GM11168 (cell line): ENCODE measurements at regions not wholly inside any gene's neighbourhood (a gene's known extent, or its start where the extent isn't known, plus 50 kb on each side); places are given as distances from the start of the nearest gene placed in this dataset.
"Not testable (repeated sequence)": the region's sequence is repeated elsewhere in the genome, so short reads cannot be mapped to it uniquely, and the experiment has no call there.

Experiments
- in situ Hi-C: fragments of 300-500 bp; cut with MboI; formaldehyde crosslinking; loops from one replicate; pipeline ENCODE4 v1.12.0; 2022; ENCODE audit warnings: low sequenced_read_pairs; ENCODE audit not compliant: unreplicated experiment

DNA sequence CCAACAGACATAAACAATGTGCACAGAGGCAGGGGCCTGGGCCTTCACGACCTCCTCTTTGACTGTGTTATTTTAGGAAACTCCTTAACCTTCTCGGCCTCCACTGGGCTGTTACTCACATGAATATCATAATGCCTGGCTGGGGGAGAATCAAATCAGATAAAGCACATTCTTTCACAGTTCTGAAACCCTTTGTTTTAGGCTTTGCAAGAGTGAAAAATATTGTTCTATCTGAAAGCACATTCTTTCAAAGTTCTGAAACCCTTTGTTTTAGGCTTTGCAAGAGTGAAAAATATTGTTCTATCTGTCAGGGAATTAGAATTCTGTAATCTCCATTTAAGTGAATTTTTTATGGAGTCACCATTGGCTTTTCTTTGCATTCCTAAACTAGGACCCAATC is 50.7 kb upstream of the SYNDIG1 start:
- in situ Hi-C loops = no loop called here

DNA sequence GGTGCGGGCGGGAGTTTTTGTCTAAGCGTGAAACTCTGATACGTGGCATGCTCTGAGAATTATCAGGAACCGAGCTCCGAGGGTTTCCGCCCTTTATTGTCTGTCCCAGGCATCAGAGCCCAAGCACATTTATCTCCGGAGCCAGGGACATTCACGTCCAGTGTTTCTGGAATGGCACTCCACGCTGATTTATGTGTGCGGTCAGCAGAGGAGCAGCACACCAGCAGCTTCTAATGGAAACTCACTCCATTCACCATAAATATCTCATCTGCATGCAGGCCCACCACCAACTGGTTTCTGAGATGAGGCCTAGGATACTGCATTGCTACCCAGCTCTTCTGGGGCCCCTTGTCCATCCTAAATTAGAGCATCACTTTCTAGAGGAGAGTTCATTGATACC is 51.9 kb upstream of the SYNDIG1 start:
- in situ Hi-C loops = no loop called here

DNA sequence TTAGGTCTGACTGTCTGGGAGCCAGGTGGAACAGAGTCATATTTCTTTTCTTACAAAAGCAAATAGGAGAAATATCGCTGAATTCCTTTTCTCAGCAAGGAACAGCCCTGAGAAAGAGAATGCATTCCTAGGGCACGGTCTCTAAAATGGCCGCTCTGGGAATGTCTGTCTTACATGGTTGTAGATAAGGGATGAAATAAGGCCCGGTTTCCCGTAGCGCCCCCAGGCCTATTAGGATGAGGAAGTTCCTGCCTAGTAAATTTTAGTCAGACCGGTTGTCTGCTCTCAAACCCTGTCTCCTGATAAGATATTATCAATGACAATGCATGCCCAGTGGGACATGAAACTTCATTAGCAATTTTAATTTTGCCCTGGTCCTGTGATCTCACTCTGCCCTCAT is 54.0 kb upstream of the SYNDIG1 start:
- in situ Hi-C loops = not testable (repeated sequence)

GRCh38 chr20:24411834-24412216 is 57.6 kb upstream of the SYNDIG1 start:
- in situ Hi-C loops = no loop called here

GRCh38 chr20:24411003-24411833 is 58.2 kb upstream of the SYNDIG1 start:
- in situ Hi-C loops = no loop called here

DNA sequence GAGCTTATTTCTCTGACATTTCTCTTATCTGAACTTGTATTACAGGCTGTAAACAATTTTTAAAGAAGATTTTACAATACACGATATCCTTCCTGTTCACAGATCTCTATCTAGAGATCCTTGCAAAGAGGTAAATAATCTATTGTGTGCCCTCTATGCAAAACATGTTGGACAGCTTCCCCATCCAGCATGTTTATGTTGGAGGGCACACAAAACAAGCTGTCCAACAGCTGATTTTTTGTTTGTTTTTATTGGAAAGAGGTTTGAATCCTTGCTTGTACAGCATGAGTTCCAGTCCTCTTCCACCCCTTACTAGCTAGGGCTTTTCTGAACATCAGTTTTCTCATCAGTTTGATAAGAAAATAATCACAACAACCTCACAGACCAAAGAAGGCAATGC is 62.3 kb upstream of the SYNDIG1 start:
- in situ Hi-C loops = no loop called here

- in situ Hi-C loops = no loop called here
Measured at GRCh38 chr20:24406750-24407149, 62.7 kb upstream of the SYNDIG1 start.

GRCh38 chr20:24406251-24406650 is 63.2 kb upstream of the SYNDIG1 start:
- in situ Hi-C loops = no loop called here

GRCh38 chr20:24405810-24406209 is 63.6 kb upstream of the SYNDIG1 start:
- in situ Hi-C loops = no loop called here

GRCh38 chr20:24403406-24403805 is 66.0 kb upstream of the SYNDIG1 start:
- in situ Hi-C loops = no loop called here

DNA sequence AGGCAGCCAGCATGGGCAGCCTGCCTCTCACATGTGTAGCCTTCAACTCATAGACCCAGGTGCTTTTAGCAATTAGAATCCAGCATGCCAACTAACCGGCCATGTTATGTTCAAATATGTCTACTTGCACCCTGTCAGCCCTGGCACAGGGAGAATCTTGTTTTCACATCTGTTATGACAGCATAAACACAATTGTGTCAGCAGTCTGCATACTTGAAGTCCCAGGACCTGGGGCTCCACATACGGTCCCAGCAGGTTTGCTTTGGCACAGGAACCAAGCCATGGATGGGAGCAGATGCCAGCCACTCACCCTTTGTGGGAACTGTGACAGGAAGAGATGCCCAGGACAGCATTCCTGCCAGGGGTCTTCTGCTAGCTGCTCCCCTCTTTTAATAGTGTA is 67.2 kb upstream of the SYNDIG1 start:
- in situ Hi-C loops = no loop called here

DNA sequence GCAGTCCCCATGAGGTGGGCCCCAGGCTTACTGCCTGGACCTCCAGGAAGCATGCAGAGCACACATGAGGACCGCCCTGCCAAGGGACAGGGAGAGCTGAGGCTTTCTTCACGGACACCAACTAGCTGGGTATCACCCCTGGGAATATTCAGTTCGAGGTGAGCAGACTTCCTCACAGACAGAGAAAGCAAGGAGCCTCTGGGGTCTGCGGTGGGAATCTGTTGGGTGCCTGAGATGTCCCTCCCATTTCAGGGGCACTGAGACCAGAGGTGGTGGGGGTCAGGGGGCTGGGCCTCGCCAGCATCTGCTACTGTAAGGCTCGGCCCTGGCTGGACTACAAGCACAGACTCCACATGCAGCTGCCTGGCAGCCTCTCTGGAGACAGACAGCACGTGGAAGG is 74.3 kb upstream of the SYNDIG1 start:
- in situ Hi-C loops = no loop called here

DNA sequence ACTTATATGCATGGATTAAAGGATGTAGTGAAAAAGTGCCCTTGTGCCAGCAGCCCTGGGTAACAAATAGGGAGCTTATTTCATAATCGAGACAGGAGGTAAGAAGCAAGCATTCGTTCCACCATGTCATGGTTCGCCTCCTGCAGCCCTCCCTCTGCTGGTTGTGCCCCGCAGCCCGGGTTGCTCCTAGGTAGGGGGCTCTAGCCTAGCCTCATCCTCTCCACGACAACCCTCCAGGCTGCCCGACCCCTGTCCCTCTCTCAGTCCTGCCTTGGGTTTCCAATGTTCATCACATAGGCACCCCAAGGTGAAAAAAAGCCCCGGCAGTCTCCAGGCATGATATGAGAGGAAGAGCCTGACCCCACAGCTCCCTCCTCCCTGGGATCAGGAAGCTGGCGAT is 75.5 kb upstream of the SYNDIG1 start:
- in situ Hi-C loops = no loop called here

GRCh38 chr20:24392612-24393011 is 76.8 kb upstream of the SYNDIG1 start:
- in situ Hi-C loops = no loop called here

DNA sequence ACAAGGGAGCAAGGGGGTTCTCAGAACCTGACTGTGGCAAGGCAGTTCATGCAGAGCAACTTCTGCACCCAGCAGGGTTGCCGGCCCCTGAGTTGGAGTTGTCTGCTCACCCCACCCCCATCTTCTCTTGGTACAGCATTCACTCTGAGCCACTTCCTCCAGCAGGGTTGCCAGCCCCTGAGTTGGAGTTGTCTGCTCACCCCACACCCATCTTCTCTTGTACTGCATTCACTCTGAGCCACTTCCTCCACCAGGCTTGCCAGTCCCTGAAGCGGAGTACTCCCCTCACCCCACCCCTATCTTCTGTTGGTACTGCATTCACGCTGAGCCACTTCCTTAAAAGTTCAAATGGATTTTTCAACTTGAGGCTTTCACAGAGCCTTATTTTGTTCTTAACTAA is 79.7 kb upstream of the SYNDIG1 start:
- in situ Hi-C loops = no loop called here

- in situ Hi-C loops = no loop called here
Measured at GRCh38 chr20:24388828-24389380, 80.5 kb upstream of the SYNDIG1 start.

GRCh38 chr20:24385547-24385946 is 83.9 kb upstream of the SYNDIG1 start:
- in situ Hi-C loops = no loop called here

GRCh38 chr20:24384865-24385264 is 84.6 kb upstream of the SYNDIG1 start:
- in situ Hi-C loops = no loop called here

DNA sequence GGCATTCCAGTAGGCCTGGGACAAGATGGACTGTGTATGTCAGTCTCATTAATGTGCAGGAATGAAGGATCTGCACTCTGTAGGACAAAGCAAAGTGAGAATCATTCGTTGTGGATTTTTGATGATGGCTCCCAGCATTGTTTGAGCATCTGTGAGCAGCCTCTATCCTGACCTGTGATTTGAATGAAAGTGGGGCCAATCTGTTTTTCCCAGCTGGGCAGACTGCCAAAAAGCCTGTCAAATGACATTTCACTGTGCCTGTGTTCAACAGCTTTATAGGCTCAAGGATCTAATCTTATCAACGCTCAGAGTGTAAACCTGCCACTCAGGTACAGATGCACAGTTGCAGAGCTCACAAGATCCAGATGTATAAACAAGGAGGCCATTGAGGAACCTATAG is 86.7 kb upstream of the SYNDIG1 start:
- in situ Hi-C loops = no loop called here

GRCh38 chr20:24382331-24382730 is 87.1 kb upstream of the SYNDIG1 start:
- in situ Hi-C loops = no loop called here

- in situ Hi-C loops = no loop called here
Measured at GRCh38 chr20:24381886-24382285, 87.5 kb upstream of the SYNDIG1 start.

GRCh38 chr20:24379484-24379927 is 89.9 kb upstream of the SYNDIG1 start:
- in situ Hi-C loops = no loop called here
